Fibroblast of gingiva (primary cell): ENCODE measurements at regions not wholly inside any gene's neighbourhood (a gene's known extent, or its start where the extent isn't known, plus 50 kb on each side); places are given as distances from the start of the nearest gene placed in this dataset.

Source experiments
- DNase-seq: peaks from one replicate; pipeline ENCODE4 v3.0.0-alpha.2; 2011; ENCODE audit warnings: low read depth

DNA sequence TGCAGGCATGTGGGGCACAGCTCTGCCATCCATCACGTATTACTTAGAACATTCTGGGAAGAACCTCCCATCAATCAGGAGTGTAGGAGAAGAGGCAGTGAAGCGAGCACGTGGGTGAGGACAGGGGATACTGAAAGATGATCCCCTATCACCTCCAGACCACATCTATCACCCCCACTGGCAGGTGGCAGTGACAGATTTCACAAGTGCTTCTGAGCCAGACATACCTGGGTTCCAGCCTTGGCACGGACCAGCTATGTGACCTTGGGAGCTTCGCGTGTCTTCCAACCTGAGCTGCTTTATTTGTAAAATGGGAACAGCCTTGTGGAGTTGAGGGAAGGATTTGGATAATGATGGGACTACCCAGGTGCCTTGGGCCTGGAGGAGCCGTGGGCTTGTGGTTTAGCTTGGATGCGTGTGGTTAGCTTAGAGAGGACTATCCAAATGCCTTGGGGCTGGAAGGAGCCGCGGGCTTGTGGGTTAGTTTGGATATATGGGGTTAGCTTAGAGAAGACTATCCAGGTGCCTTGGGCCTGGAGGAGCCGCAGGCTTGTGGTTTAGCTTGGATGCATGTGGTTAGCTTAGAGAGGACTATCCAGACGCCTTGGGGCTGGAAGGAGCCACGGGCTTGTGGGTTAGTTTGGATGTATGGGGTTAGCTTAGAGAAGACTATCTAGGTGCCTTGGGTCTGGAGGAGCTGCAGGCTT is 206.4 kb downstream of the ENGASE start:
- no peak for DNase-seq

- DNase-seq: no peak
Observed at GRCh38 chr17:79280010-79280409, 205.4 kb downstream of the ENGASE start.

DNA sequence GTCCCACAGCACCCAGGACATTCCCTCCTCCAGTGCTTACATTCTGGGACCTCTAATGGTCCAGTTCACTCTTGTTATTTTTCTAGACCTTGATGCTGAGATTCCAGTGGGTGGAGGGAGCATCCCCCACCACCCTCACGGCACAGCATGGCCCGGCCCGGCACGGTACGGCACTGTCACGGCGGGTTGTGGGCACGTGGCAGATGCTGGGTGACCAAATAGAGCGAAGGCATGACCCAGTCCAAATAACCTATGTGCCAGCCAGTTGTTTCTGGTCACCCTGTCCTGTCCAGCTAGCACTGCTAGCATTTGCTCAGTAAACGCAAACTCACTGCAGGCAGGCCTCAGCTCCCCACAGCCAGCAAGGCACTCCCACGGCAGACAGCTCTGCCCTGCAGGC is 204.7 kb downstream of the ENGASE start:
- DNase-seq: no peak

DNA sequence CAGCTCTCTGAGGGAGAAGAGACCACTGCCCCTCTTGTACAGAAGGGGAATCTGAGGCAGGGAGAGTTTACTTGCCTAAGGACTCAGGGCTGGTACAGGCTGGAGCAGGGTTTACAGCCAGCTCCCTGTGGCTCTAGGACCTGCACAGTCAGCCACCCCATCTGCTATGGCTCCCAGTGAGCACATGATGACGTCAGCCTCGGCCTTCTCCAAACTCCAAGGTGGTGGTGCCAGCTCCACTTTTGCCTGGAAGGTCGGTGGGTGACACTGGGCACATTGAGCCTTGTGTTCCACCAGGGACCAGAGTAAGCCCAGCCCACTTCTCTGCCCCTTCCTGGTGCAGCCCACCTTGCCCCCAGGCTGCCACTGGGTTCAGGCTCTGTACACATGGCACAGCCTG is 202.2 kb downstream of the ENGASE start:
- no peak for DNase-seq

DNA sequence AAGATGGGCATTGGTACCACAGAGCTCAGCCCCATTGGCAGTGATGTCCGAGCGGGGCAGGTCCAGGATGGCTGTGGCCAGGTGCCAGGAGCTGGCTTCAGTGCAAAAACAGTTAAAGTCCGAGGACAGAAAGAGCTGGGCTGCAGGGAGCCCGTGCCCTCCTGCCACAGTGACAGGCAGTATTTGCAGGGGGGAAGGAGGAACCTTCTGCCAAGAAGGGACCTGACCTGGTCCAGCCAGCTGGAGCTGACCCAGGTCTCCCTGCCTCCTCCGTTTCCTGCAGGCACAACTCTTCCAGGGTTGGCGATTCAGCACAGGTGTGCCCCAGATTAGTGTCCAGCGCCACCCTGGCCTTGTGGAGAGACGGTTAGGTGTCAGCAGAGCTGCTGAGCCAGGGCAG is 199.0 kb downstream of the ENGASE start:
- no peak for DNase-seq

- DNase-seq: no peak
Observed at GRCh38 chr17:79272666-79273219, 198.1 kb downstream of the ENGASE start.

DNA sequence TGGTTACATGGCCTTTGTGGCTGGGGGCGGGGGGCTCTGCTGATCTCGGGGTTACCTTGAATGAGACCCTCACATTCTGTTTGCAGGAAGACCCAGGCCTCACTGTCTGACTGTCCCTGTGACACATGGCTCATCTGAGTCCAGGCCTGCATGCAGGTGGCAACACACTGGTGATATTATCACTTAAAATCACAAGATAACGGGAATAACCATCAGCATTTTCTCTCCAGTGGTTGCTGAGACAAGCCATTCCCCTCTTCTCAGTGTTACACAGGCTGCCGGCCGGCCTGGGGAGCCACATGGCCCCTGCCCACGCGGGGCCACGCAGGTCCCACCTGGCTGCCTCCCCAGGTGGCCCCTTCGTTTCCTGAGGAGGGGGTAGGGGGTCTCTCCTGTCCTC is 197.6 kb downstream of the ENGASE start:
- no peak for DNase-seq

DNA sequence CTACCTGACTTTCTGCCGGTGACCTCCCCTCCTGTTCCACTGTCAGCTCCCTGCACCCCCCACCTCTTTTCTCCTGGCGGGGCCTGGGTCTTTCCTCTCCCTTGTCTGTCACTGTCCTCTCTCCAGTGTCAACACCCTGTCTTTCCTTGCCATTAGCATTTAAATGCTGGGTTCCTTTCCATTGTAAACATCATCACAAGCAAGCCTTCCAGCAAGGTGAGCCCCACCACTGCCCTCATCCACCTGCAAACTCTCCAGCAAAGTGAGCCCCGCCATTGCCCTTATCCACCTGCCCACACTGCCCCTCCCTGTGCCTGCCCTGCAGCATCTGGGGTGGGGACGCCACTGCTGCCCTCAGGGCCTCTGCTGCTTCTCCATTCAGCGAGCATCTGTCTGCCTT is 195.0 kb downstream of the ENGASE start:
- no peak for DNase-seq

- DNase-seq: no peak
Observed at GRCh38 chr17:79263191-79263590, 188.6 kb downstream of the ENGASE start.

DNA sequence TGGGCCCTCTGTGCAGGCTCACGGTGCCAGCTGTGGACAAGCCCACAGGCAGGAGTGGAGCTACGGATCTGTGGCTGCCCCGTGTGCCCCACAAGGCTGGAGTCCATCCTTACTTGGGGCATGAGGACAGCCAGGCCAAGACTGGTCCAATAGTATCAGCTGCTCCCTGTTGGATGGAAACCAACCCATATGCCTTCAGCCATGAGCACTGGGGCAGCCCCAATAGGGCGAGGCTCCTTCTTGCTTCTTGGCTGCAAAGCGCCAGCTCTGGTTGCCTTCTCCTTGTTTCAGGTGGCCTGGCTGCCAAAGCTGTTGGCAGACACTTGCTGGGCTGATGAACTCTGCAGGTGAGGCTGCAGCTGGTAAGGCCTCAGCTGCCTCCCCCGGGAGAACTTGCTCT is 188.0 kb downstream of the ENGASE start:
- DNase-seq: no peak

- DNase-seq: no peak
Observed at GRCh38 chr17:79261355-79262072, 186.9 kb downstream of the ENGASE start.

DNA sequence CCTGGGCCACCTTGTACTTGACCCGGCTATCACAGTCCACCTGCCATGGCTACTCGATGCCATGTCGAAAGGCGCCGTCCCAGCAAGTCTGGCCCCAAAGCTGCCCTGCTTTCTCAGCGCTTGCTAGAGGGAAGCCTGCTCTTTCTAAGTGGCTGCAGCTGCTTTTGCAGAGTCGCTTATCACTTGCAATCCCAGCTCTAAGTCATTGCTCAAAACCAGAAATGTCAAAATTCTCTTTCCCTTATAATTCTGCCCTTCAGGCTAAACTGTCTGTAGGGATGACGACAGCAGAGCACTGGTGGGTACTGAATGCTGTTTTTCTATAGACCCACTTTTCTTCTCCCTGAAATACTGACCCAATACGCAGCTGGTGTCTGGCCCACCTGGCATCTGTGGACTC is 184.2 kb downstream of the ENGASE start:
- DNase-seq: no peak

- DNase-seq: no peak
Observed at GRCh38 chr17:79258041-79258440, 183.4 kb downstream of the ENGASE start.

GRCh38 chr17:79255926-79256585 is 181.4 kb downstream of the ENGASE start:
- DNase-seq: no peak

DNA sequence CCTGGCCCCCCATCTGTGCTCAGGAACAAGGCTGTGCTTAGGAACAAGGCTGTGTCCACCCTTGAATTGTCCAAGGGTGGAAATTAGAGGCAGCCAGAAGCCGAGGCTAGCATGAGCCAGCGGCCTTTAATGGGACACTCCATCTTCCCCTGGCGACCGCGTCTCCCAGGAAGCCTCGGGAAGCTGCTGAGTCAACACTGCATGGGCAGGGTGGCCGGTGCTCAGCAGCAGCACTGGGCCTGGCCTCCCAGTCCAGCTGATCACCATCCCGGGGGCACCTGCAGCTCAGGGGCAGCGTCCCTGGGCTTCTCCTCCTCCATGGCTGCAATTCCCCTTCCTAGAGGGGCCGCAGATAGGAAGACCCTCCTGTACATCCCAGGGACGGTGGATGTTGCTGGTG is 180.8 kb downstream of the ENGASE start:
- DNase-seq: no peak

DNA sequence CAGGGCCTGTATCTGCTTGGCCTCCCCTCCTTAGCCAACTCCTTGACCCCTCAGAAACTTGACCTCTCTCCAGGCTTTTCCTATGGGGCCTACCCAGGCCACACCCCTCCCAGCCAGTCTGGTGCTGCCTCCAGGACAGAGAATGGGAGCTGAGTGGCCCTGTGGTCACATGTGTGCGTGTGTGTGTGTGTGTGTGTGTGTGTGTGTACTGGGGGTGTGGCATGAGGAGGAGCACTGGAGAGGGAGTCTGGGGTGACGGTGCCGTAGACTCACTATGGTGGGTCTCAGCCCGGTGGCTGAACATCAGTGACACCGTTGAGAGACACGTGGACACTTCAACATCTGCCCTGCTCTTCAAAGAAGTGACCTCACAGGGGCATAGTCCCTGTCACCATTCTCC is 180.4 kb downstream of the ENGASE start:
- DNase-seq: no peak

DNA sequence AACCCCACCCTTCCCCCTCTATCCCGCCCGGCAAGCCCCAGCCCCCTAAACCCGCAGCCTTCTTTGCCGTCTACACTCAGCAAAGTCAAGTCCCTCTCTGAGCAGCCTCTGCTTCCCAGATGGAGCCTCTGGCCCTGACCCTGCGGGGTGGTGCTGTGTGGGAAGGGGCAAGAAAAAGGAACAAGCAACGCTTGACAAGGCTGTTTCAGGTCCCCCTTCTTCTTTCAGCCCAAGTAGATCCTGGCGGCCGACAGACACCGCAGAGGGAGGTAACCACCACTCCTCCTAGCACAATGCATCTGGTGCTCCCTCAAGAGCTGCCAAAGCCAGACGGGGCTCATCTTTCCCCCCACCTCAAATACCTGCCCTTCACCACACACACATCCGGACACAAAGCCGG is 178.3 kb downstream of the ENGASE start:
- DNase-seq: no peak

DNA sequence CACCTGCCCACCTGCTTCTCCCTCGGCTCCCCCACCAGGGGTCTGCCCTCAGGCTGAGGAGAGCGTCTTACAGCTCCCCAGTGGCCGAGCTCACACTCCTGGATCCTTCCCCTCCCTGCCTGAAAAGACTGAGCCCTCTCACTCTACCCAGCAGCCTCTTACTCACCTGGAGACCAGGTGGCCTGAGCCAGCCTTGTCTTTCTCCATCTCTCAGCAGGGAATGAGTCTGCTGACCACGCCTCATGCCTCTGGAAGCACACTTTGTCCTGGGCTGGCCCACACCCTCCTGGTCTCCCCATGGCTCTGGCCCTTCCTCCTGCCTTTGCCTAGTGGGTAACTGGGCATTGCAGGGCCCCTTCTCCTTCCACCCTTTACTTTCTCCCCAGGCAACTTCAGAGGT is 177.2 kb downstream of the ENGASE start:
- DNase-seq: no peak

- no peak for DNase-seq
Observed at GRCh38 chr17:79249929-79250521, 175.4 kb downstream of the ENGASE start.

DNA sequence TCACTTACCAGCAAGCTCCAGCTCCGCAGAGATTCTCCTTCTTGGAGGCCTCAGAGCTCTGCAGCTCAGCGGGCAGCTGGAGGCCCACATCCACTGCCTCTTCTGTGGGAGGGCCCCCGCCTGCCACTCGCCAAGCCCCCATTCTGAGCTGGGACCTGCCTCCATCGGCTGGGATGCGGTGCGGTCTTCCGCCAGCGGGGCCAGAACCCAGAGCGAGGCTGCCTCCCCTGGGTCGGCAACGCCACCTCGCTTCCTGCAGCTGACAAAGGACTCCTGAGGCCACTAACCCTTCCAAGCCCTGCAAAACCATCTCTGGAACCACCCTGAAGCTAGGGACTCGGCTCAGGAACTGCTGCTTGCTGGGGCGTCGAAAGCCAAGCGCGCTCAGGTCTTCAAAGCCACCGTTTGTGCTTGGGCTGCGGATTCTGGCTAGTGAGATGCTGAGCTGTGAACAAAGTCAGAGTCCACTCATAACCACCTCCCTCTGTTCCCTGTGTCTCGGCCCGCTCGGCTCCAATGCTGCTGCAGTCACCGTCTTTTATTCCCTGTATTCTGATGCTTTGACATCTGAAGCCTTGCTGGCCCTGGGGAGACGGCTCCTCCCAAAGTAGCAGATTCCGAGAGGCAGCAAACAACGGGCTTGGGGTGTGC is 174.3 kb downstream of the ENGASE start:
- no peak for DNase-seq

- DNase-seq: no peak
Observed at GRCh38 chr17:79246225-79247190, 171.9 kb downstream of the ENGASE start.
